Cardiac septum (tissue), 1 donor: ENCODE measurements at regions not wholly inside any gene's neighbourhood (a gene's known extent, or its start where the extent isn't known, plus 50 kb on each side); places are given as distances from the start of the nearest gene placed in this dataset.
"Not testable (repeated sequence)": the region's sequence is repeated elsewhere in the genome, so short reads cannot be mapped to it uniquely, and the experiment has no call there.

ENCODE experiments used
- DNase-seq: peaks from one replicate; pipeline ENCODE4 v3.0.0-alpha.2; 2020; ENCODE audit warnings: low spot score
- intact Hi-C: fragments of 100-400 bp; cut with DNase I; formaldehyde crosslinking; loops from one replicate; pipeline ENCODE4 v1.14.0; 2022
- donor health status: DM: no; HTN: no; CAD: no.

- no peak for DNase-seq
- intact Hi-C loops, result no loop called here
These were observed 241.6 kb upstream of the TCERG1L start for GRCh38 chr10:131553121-131553520.

GRCh38 chr10:131553581-131553980, 242.1 kb upstream of the TCERG1L start:
- intact Hi-C loops, result no loop called here

DNA sequence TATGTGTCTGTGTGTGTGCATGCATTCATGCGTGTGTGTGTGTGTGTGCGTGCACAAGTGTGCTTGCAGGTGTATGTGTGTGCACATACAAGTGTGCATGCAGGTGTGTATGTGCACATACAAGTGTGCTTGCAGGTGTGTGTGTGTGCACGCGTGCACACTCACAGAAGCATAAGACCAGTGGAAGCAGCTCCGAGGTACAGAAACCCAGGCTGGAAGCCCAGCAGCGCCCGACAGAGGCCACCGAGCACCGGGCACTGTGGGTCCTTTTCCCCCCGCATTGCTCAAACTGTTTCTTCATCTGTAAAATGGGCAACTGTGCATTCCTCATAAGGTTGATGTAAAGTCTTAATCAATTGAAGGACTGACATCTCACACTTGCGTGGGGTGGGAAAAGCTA, 243.3 kb upstream of the TCERG1L start:
- intact Hi-C loops, result no loop called here
- no peak for DNase-seq

More at GRCh38 chr10:131553581-131553980, 242.1 kb upstream of the TCERG1L start:
- DNase-seq, result no peak

DNA sequence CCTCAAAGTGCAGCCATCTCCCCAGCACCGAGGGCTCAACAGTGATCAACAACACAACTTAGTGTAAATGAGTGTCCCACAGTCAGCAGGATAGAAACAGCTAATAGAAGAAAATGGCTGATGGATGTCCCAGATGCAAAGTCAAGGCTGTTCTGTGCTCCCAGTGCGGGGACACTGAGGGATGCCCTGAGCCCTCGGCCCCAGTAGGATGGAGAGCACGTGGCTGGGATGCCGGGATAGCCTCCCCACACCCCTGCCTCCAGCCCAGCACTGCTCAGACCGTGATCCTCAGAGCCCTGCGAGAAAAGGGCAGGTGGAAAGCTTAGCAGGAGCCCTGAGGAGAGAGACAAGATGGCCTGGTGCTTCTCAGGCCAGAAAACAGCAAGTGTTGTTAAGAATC, 243.9 kb upstream of the TCERG1L start:
- no peak for DNase-seq
- intact Hi-C loops, result no loop called here

DNA sequence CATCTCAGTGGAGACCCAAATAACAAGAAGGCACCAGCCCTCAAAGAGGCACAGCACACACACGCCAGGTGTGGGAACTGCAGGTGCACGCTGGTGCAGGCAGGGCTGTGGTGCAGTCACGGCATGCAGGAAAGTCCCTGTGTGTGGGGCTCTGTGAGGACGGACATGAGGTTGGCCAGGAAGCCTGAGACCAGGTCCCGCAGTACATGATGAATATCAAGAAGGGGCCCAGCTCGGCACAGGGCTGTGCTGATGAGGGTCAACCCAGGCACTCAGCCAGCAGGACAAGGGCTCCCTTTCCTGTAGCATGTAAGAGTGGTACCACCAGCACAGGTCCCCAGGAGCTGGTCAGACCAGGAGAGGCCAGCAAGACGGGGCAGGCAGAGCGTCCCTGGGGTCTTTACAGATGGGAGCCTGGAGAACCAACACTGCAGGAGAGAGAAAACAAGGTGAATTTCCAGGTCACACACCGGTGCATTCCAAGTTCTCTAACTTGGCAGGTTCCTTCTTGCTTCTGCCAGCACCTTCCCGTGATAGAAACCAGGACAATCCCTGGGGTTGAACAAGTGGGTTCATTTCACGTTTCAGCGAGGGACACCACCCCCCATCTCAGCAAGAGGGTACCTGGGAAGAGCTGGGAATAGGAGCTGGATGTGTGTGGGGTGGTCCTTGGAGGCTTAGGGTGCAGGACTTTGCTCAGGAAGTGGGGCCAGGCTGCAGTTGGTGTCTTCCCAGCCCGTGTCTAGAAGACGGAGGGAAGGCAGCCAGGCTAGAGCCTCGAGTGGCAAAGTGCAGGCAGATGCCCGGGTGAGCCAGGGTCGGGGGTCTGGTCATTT, 244.8 kb upstream of the TCERG1L start:
- intact Hi-C loops, result no loop called here
- no peak for DNase-seq

DNA sequence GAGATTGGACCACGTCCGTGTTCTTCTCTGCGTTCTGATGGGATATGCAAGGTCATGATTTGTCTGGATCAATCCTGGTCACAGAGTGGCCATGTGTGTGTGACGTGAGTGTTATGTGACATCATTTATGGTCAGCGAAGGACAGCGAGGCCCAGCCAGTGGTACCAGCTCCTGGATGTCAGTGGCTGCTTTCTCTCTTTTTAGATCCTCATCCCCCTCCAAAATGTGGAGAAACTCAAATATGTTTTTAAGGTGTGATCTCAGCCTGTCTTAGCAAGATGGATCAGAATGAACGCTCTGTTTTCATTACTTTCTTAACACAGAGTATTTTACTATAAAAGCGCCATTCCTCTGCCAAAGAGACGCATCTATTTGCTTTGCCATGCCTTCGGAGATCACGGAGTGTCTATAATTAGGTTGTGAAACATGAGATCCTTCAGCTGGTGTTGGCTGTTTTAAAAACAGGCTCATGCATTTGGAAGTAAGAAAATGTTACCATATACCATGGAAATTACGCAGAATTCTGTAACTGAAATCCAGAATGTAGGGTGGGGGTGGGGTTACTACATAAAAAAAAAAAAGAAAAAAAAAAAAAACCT, 245.5 kb upstream of the TCERG1L start:
- DNase-seq, result no peak
- intact Hi-C loops, result no loop called here

DNA sequence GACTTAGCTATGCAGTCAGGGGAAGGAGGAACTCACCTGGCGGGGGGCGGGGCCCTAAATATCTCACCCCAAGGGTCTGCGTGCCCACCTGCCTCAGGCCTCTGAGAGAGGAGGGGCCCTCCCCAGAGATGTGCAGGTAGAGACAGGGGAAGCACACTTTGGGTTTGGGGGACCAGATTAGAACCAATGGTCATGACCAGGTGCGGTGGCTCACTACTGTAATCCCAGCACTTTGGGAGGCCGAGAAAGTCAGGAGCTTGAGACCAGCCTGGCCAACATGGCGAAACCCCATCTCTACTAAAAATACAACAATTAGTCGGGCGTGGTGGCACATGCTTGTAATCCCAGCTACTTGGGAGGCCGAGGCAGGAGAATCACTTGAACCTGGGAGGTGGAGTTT, 246.4 kb upstream of the TCERG1L start:
- intact Hi-C loops, DNase-seq: not testable (repeated sequence)

GRCh38 chr10:131559450-131559911, 248.0 kb upstream of the TCERG1L start:
- DNase-seq, result no peak
- intact Hi-C loops, result no loop called here

DNA sequence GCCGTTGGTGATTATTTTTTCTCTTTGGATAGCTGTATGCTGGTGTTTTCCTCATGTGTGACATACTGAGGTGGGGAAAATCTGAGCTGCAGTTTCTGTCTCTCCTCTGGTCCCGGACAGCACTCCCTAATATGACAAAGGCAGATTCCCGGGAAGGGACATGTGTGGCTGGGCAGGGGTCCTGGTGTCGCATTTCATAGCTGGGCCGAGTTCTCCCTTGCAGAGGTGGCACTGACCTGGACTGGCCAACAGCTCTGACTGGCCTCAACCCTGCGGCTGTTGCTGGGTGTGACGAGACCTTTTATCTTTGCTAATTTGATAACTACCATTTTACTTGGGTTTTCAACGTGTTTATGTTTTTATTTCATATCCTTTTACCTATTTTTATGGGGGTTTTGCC, 248.6 kb upstream of the TCERG1L start:
- no peak for DNase-seq
- intact Hi-C loops, result no loop called here

- intact Hi-C loops, result no loop called here
- DNase-seq, result no peak
These were observed 249.3 kb upstream of the TCERG1L start for GRCh38 chr10:131560706-131561355.

- no peak for DNase-seq
- intact Hi-C loops, result no loop called here
These were observed 250.4 kb upstream of the TCERG1L start for GRCh38 chr10:131561897-131562296.

DNA sequence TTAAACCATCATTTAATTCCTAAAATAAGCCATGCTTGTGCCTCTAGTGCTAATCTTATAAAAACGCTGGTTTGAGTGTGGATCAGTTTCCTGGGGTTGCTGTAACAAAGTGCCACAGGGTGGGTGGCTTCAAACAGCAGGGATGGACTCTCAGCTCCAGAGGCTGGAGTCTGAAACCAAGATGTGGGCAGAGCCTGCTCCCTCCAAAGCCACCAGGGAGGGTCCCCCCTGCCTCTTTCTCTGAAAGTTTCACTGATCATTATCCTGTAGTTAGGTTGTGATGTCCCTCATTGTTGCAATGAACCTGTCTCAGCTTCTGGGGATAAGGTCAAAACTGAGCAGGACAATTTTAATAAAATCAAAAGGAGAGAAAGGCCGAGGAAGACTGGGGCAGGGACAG, 251.9 kb upstream of the TCERG1L start:
- DNase-seq, result no peak
- intact Hi-C loops, result no loop called here

DNA sequence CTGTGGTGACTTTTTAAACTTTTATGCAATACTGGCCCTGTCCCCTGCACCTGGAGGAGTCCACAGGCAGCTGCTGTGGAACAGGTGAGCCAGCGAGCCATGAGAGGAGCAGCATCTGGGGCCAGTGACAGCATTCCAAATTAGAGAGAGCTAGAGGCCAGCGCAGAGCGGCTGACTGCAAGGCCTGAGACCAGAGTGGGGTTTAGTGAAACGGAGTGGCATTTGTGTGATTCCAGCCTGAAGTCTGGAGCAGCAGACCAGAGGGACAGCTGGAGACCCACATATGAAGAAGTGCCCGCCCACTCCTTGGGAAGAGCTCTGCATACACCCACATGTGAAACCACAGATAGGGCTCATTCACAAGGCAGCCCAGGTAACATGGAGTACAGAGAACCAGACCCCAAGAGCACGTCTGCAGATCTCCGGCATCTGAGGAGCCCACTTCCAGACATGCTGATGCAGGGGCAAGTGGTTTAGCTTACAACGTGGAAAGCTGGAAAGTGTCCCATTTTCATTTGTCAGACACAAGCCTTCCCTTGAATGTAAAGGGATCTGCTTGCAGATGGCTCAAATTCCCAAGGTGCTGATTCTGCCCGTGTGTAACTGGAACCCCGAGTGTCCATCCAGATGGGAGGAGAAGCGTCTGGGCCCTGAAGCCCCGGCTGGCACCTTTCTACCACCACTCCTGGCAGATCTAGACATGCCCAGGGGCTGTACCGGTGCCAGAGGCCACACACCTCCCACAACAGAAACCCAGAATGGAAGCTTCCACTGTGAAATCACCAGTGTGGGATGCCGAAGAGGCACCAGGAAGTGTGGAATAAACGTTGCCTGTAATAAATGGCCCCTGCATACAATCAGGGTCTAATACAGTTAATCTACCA, 256.0 kb upstream of the TCERG1L start:
- peak; percentile 53 for DNase-seq

DNA sequence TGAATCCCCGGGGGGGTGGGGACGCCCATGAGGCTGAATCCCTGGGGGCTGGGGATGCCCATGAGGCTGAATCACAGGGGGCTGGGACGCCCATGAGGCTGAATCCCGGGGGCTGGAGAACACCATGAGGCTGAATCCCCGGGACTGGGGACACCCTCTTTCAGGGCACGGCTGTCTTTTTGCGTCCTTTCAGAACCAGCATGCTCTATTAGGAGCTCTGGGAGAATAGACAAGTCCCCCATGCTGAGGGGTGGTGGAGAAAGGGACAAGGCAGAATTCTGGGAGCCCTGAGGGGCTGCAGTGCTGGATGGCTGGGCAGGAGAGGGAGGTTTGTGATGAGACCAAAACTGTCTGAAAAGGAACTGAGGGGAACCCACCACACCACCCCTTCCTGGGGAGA, 257.3 kb upstream of the TCERG1L start:
- peak; percentile 12 for DNase-seq

More for the DNA sequence above, 256.0 kb upstream of the TCERG1L start:
- intact Hi-C loops, result no loop called here

GRCh38 chr10:131569851-131570715, 258.6 kb upstream of the TCERG1L start:
- intact Hi-C loops, result no loop called here

More for the DNA sequence above, 257.3 kb upstream of the TCERG1L start:
- intact Hi-C loops, result no loop called here

DNA sequence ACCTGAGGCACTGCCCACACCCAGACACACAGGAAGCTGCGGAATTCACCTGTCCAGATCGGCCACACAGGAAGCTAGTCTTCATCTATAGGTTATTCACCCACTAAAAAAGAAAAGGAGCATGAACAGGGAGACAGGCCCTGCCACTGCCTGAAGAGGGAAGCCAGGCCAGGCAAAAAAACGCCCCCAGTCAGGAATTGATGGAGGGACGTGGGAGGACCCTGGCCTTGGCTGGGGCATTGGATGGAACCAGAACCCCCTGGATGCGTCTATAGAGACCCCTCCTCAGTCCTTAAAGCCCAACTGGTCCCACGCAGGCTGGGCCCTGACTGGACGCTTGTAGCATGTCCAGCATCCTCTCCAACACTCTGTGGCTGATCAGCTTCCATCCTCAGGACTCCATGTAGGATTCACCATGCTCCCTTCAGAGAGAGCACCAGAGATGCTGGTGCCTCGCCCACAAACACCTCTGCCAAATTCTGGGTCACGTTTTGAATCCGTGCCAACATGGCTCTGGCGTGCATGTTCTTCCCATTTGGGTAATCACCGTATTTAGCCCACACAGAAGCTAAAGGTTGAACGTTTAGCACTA, 259.3 kb upstream of the TCERG1L start:
- intact Hi-C loops, result no loop called here
- DNase-seq, result peak; percentile 55

More at GRCh38 chr10:131569851-131570715, 258.6 kb upstream of the TCERG1L start:
- peak; percentile 63 for DNase-seq

GRCh38 chr10:131571346-131571745, 259.8 kb upstream of the TCERG1L start:
- no peak for DNase-seq
- intact Hi-C loops, result no loop called here

- intact Hi-C loops, result no loop called here
- DNase-seq, result peak; percentile 7
These were observed 260.3 kb upstream of the TCERG1L start for GRCh38 chr10:131571865-131572264.
